Gastroesophageal sphincter (tissue), 4 donors: ENCODE measurements at regions not wholly inside any gene's neighbourhood (a gene's known extent, or its start where the extent isn't known, plus 50 kb on each side); places are given as distances from the start of the nearest gene placed in this dataset.

Experiments
- ATAC-seq: fragments of 150-250 bp; one replicate; pipeline ENCODE4 v1.9.1; 2016; ENCODE audit warnings: mild to moderate bottlenecking, moderate library complexity
- H3K27ac ChIP-seq, 4 donors: fragments of 200-600 bp; sonication (generic) in 3 of 4; 1 replicate in 3 of 4; 2 replicates in 1 of 4; pipeline ENCODE4 v1.5.1; 2016 to 2019
- H3K27me3 ChIP-seq: fragments of 200-600 bp; sonication (generic); one replicate; pipeline ENCODE4 v1.5.1; 2019
- H3K36me3 ChIP-seq, 2 donors: fragments of 200-600 bp; sonication (generic); one replicate each; pipeline ENCODE4 v1.5.1; 2019; ENCODE audit warnings: control low read depth in 1 of 2
- H3K4me1 ChIP-seq, 3 donors: fragments of 200-600 bp; sonication (generic); 1 replicate in 2 of 3; 2 replicates in 1 of 3; pipeline ENCODE4 v1.5.1; 2016 to 2019; ENCODE audit warnings: control low read depth in 2 of 3
- H3K4me3 ChIP-seq, 2 donors: fragments of 200-600 bp; sonication (generic); one replicate each; pipeline ENCODE4 v1.5.1; 2019; ENCODE audit warnings: mild to moderate bottlenecking in 1 of 2, moderate library complexity in 1 of 2
- H3K9me3 ChIP-seq, 3 donors: fragments of 200-600 bp; sonication (generic); one replicate each; pipeline ENCODE4 v1.5.1; 2017 to 2019; ENCODE audit warnings: control low read depth in 2 of 3
- EP300 ChIP-seq: sonication (generic); formaldehyde crosslinking; IDR thresholded peaks from one replicate; pipeline ENCODE4 v1.6.1; 2017; ENCODE audit warnings: antibody characterized with exemption, mild to moderate bottlenecking
- POLR2A ChIP-seq, 2 donors: fragments of 450-650 bp; IDR thresholded peaks; one replicate each; pipeline ENCODE4 v1.6.1; 2017; ENCODE audit warnings: antibody characterized with exemption in 2 of 2, mild to moderate bottlenecking in 2 of 2, moderate library complexity in 1 of 2
- POLR2AphosphoS5 ChIP-seq: sonication (generic); formaldehyde crosslinking; IDR thresholded peaks from one replicate; pipeline ENCODE4 v1.6.1; 2017; ENCODE audit warnings: antibody characterized with exemption
- WGBS, 2 donors: methylation state at CpG; one replicate each; pipeline ENCODE4 v1.1.5; 2018; ENCODE audit warnings: low coverage in 1 of 2; 5-methylcytosine and 5-hydroxymethylcytosine counted together
- TF ChIP-seq, protein P1 (sequence below), 4 experiments: fragments of 200-600 bp in 2 of 4; fragments of 450-650 bp in 2 of 4; sonication (generic) in 1 of 4; IDR thresholded peaks; one replicate each; pipeline ENCODE4 v1.5.1; 2017 to 2019; ENCODE audit warnings: antibody characterized with exemption in 4 of 4, mild to moderate bottlenecking in 2 of 4, moderate library complexity in 2 of 4

DNA sequence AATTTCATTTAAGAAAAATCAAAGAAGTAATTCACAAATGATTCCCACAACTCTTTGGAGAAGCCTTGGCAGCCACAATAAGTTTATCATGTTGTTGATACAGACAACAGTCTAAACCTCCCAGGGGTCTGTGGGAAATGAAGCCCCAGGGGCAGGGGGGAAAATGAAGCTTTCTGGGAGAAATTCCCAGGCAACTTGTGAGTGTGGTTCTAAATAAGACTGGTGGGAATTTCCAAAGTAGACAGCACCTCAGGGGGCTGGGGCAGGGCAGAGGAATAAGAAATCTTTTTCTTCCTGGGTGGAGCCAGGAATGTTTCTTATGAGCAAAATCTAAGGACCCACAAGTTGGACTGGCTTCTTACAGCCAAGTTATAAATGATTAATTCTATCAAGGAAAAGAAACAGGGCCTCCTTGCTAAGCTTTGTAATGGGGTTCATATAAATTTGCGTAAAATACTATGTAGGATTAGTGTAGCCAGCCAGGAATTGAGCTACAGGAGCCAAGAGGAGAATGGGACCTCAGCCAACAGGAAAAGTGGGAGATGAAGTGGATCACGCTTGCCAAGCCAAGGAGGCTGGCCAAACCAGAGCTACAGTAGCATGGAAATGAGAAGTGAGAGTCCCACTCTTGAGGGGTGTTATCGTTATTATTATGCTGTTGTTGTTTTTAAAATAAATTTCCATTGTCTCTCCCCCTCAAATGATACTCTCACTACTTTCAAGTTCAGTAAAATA is 182.9 kb upstream of the FAR2 start:
- WGBS, 2 donors = 3 to 10% methylated on average over 3 of the region's 3 CpGs
- H3K36me3 ChIP-seq = no peaks in the 10 kb centered on the region
- H3K4me1 ChIP-seq = peaks cover 0 to 10% (median 3%) of the 10 kb centered on the region in 3 donors
- no peak overlapping the region for H3K4me3 ChIP-seq
- no peak overlapping the region for H3K27ac ChIP-seq
- no peaks in the 10 kb centered on the region for H3K27me3 ChIP-seq
- ATAC-seq = no peak
- H3K9me3 ChIP-seq = no peaks in the 10 kb centered on the region
- no peak for TF ChIP-seq POLR2A (IDR thresholded peaks at IDR 0.05)
- TF ChIP-seq POLR2AphosphoS5 = no peak
- TF ChIP-seq EP300 = no peak
- TF ChIP-seq, protein P1, sequence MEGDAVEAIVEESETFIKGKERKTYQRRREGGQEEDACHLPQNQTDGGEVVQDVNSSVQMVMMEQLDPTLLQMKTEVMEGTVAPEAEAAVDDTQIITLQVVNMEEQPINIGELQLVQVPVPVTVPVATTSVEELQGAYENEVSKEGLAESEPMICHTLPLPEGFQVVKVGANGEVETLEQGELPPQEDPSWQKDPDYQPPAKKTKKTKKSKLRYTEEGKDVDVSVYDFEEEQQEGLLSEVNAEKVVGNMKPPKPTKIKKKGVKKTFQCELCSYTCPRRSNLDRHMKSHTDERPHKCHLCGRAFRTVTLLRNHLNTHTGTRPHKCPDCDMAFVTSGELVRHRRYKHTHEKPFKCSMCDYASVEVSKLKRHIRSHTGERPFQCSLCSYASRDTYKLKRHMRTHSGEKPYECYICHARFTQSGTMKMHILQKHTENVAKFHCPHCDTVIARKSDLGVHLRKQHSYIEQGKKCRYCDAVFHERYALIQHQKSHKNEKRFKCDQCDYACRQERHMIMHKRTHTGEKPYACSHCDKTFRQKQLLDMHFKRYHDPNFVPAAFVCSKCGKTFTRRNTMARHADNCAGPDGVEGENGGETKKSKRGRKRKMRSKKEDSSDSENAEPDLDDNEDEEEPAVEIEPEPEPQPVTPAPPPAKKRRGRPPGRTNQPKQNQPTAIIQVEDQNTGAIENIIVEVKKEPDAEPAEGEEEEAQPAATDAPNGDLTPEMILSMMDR (IDR thresholded peaks at IDR 0.05) = no peak

DNA sequence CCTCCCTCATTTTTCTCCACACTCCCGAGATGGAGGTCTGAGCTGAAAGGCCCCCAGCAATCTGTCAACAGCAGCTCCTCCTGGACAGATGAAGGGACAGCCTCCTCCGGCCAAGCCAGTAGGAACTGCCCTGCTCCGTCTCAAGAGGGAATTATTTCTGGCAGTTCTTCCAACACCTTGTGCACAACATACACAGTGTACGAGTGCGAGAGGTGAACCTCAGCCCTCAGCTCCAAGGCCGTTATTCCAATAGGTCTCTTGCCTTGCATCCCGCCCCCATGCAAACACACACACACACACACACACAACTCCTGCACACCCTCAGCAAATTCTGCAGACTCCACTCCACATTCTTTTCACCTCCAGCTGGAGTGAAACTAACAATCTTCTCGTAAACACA is 181.7 kb upstream of the FAR2 start:
- Histone ChIP-seq H3K4me3 (no peak overlapping the region), H3K36me3 (no peaks in the 10 kb centered on the region), H3K27ac (no peak overlapping the region), H3K27me3 (no peaks in the 10 kb centered on the region), H3K4me1 (peaks cover 0 to 10% (median 3%) of the 10 kb centered on the region in 3 donors), H3K9me3 (no peaks in the 10 kb centered on the region)
- 100% methylated on average over 1 of the region's 8 CpGs; no CpG with 5 or more reads in 1 of the 2 donors for WGBS, 2 donors
- ATAC-seq = no peak
- TF ChIP-seq POLR2AphosphoS5 (no peak), EP300 (no peak), POLR2A (IDR thresholded peaks at IDR 0.05) (no peak)
- TF ChIP-seq, protein P1 (IDR thresholded peaks at IDR 0.05) = no peak

DNA sequence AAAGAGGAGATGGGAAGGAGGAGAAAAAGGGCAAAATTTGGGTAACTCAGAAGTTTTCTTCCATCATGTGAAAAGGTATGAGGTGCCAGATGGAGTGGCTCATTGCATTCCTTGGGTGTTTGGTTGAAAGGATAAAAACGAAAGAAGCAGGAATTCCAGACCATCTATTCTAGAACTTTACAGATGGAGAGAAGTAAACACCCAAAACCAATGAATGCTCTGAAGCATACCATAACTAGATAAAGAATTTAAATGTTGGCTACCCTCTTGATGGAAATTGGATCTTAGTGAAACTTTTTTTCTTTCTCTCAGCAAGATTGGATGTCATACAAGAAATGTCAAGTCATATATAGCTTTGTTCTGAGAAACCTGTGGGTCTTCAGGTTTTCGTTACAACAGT is 175.6 kb upstream of the FAR2 start:
- Histone ChIP-seq H3K27me3 (no peaks in the 10 kb centered on the region), H3K36me3 (no peaks in the 10 kb centered on the region), H3K27ac (no peak overlapping the region), H3K4me1 (no peaks in the 10 kb centered on the region), H3K9me3 (no peaks in the 10 kb centered on the region), H3K4me3 (no peak overlapping the region)
- no peak for TF ChIP-seq POLR2AphosphoS5
- TF ChIP-seq POLR2A (IDR thresholded peaks at IDR 0.05) = no peak
- TF ChIP-seq, protein P1 (IDR thresholded peaks at IDR 0.05) = no peak
- TF ChIP-seq EP300 = no peak
- no peak for ATAC-seq
- WGBS, 2 donors = 67 to 81% methylated on average over 2 of the region's 2 CpGs

GRCh38 chr12:28974166-28974565 is 174.9 kb upstream of the FAR2 start:
- Histone ChIP-seq H3K27me3 (no peaks in the 10 kb centered on the region), H3K9me3 (no peaks in the 10 kb centered on the region), H3K4me3 (no peak overlapping the region), H3K27ac (no peak overlapping the region), H3K4me1 (no peaks in the 10 kb centered on the region), H3K36me3 (no peaks in the 10 kb centered on the region)
- TF ChIP-seq, protein P1 (IDR thresholded peaks at IDR 0.05) = no peak
- TF ChIP-seq POLR2A (IDR thresholded peaks at IDR 0.05) = no peak
- TF ChIP-seq POLR2AphosphoS5 = no peak
- TF ChIP-seq EP300 = no peak
- no peak for ATAC-seq
- 100% methylated on average over 1 of the region's 1 CpG; no CpG with 5 or more reads in 1 of the 2 donors for WGBS, 2 donors

GRCh38 chr12:28974883-28975282 is 174.2 kb upstream of the FAR2 start:
- H3K27ac ChIP-seq = no peak overlapping the region

More at GRCh38 chr12:28974883-28975282, 174.2 kb upstream of the FAR2 start:
- TF ChIP-seq POLR2A (IDR thresholded peaks at IDR 0.05) = no peak
- TF ChIP-seq, protein P1 (IDR thresholded peaks at IDR 0.05) = no peak
- no peak for TF ChIP-seq EP300
- TF ChIP-seq POLR2AphosphoS5 = no peak
- no peaks in the 10 kb centered on the region for H3K36me3 ChIP-seq
- WGBS, 2 donors = 100% methylated on average over 1 of the region's 1 CpG
- H3K9me3 ChIP-seq = no peaks in the 10 kb centered on the region
- no peak for ATAC-seq
- no peaks in the 10 kb centered on the region for H3K4me1 ChIP-seq
- no peaks in the 10 kb centered on the region for H3K27me3 ChIP-seq
- no peak overlapping the region for H3K4me3 ChIP-seq
